ENCODE measurements at regions not wholly inside any gene's neighbourhood (a gene's known extent, or its start where the extent isn't known, plus 50 kb on each side); places are given as distances from the start of the nearest gene placed in this dataset.

DNA sequence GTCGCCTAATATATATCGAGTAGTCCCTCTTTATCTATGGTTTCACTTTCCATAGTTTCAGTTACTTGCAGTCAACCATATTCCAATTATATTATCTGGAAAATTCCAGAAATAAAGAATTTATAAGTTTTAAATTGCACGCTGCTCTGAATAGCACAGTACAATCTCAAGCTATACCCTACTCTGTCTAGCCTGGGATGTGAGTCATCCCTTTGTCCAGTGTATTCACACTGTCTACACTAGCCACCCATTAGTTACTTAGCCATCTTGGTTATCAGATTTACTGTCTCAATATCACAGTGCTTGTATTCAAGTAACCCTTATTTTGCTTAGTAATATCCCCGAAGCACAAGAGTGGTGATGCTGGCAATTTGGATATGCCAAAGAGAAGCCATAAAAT, 72.1 kb upstream of the EOMES start:
- TF ChIP-seq, protein P1, sequence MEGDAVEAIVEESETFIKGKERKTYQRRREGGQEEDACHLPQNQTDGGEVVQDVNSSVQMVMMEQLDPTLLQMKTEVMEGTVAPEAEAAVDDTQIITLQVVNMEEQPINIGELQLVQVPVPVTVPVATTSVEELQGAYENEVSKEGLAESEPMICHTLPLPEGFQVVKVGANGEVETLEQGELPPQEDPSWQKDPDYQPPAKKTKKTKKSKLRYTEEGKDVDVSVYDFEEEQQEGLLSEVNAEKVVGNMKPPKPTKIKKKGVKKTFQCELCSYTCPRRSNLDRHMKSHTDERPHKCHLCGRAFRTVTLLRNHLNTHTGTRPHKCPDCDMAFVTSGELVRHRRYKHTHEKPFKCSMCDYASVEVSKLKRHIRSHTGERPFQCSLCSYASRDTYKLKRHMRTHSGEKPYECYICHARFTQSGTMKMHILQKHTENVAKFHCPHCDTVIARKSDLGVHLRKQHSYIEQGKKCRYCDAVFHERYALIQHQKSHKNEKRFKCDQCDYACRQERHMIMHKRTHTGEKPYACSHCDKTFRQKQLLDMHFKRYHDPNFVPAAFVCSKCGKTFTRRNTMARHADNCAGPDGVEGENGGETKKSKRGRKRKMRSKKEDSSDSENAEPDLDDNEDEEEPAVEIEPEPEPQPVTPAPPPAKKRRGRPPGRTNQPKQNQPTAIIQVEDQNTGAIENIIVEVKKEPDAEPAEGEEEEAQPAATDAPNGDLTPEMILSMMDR (IDR thresholded peaks at IDR 0.05; ENCODE audit: low read length), result no peak
- no peak for TF ChIP-seq EZH2 (optimal IDR thresholded peaks at IDR 0.05; ENCODE audit: low read depth, low read length)
- no peak for TF ChIP-seq EZH2phosphoT487 (IDR thresholded peaks at IDR 0.05; ENCODE audit: low read length)
